B cell (primary cell): ENCODE measurements at regions not wholly inside any gene's neighbourhood (a gene's known extent, or its start where the extent isn't known, plus 50 kb on each side); places are given as distances from the start of the nearest gene placed in this dataset.

Source experiments
- CTCF ChIP-seq: fragments of 200-600 bp; IDR thresholded peaks from one replicate; pipeline ENCODE4 v1.8.0; 2022; ENCODE audit warnings: antibody characterized with exemption, mild to moderate bottlenecking
- EZH2 ChIP-seq: IDR thresholded peaks from 2 replicates; pipeline ENCODE4 v1.6.1; 2012; ENCODE audit warnings: borderline replicate concordance, low read depth, mild to moderate bottlenecking, moderate library complexity, low read length; ENCODE audit not compliant: insufficient read depth, poor library complexity, severe bottlenecking

- TF ChIP-seq CTCF (no peak), EZH2 (no peak)
Measured at GRCh38 chr5:126348855-126349635, 74.2 kb upstream of the GRAMD2B start.
